GM21360 (cell line): ENCODE measurements at regions not wholly inside any gene's neighbourhood (a gene's known extent, or its start where the extent isn't known, plus 50 kb on each side); places are given as distances from the start of the nearest gene placed in this dataset.

Source experiments
- ATAC-seq: cut with Tn5 transposase; IDR thresholded peaks from one replicate; pipeline ENCODE4 v1.9.1; 2021; ENCODE audit warnings: mild to moderate bottlenecking, moderate library complexity; ENCODE audit not compliant: unreplicated experiment

DNA sequence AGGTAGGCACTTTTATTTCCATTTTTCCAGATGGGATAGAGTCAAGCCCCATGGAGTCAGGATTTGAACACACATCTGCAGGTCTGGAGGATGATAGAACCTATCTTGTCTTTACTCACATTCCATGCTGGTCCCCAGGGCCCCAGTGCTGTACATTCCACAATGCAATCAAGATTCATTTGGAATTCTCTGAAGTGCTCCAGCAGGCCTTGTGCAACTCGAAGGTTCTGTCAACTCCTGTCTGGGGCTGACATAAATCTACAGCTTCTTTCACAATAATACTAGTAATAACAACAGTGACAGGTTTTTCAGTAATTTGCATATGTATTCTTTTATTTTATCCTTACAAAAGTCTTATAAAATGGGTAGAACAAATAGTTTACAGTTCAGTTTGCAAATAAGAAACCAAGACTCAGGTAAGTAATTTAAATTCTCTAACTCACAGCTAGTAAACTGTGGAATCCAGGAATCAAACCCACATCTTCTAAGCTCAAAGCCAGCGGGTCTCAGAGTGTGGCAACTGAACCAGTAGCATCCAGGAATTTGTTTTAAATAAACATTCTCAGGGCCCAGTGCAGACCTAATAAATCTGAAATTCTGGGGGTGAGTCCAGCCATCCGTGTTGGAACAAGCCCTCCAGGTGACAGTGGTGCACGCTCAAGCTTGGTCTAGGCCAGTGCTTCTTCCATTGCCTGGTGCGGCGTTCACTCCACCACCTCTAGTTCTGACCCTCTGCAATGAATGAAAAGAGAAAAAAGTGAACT, 137.0 kb upstream of the TNFAIP3 start:
- ATAC-seq: no peak

- ATAC-seq: no peak
Observed at GRCh38 chr6:137731600-137731959, 135.5 kb upstream of the TNFAIP3 start.

DNA sequence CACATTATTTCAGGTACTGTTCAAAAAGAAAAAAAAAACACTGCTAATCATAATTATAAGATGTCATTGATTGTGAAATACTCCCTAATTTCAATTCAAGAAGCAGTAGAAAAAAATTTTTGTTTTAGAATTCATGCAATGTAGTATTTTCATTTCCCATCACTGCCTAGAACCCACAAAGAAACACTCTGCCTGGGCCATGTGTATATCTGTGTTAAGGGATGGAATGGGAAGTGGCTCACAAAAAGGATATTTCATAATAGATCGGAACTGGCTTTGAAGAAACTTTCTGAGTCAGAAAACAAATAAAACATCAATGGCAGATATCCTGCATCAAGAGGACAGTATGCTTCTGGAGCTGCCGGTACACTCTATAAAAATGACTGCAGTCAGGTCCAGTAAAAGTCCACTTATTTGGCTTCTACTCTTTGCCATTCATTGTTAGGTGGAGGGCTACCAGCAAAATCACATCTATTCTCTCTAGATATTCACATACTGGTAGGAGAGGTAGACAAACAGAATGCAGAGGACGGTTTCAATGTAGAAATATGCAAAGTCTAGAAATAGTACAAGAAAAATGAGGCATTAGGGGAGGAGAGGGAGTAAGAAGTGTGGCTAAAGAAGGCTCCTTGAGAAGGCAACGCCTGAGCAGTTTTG, 135.0 kb upstream of the TNFAIP3 start:
- ATAC-seq: no peak

DNA sequence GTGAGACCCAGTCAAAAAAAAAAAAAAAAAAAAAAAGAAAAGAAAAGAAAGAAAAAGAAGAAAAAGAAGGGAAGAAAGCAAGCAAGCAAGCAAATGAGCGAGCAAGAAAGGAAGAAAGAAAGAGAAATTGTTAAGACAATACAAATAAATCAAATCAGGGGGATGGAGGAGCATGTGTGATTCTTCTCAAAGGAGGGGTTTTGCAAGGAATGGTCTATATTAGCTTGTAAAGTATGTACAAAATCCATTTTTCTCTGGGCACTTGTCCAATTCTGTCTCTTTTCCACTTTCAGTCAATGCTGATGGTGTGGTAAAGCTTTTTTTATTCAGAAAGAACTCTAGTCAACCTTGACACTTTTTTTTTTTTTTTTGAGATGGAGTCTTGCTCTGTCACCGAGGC, 133.7 kb upstream of the TNFAIP3 start:
- ATAC-seq: no peak

GRCh38 chr6:137734005-137734874, 132.8 kb upstream of the TNFAIP3 start:
- no peak for ATAC-seq

- no peak for ATAC-seq
Observed at GRCh38 chr6:137734875-137735182, 132.2 kb upstream of the TNFAIP3 start.

GRCh38 chr6:137736048-137736818, 130.8 kb upstream of the TNFAIP3 start:
- peak; percentile 90 for ATAC-seq

- no peak for ATAC-seq
Observed at GRCh38 chr6:137736911-137737310, 130.1 kb upstream of the TNFAIP3 start.

DNA sequence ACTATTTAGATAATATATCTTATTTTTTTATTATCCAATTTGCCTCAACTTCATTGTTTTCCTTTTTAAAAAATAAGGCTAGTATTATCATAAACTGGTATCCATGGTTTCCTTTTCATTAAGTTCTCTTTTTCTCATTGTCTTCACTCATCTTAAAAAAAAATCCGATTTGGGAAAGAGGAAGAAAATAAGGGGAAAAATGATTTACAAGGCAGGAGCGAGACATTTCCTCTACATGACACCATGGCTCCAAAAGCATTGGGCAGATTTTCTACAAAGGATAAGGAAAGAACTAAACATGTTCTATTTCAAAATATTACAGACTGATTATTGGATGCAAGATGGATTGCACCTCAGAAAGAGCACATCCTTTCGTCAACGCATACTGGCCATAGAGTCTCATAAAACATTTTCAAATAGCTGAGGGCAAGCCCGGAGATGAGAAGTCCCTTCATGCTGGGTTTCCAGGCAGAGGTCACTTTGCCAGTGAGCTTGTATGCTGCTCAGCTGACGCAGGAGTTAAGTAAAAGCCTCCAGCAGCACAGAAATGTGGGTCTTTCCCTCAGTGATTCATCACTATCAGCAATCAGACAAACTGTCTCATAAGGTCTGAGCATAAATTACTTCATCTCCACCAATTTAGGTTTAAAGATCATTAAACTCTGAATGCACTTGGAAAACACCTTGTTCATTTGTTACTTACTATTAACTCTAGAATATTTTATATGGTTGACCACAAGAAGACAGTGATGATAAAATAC, 129.0 kb upstream of the TNFAIP3 start:
- no peak for ATAC-seq

- no peak for ATAC-seq
Observed at GRCh38 chr6:137738931-137739504, 128.0 kb upstream of the TNFAIP3 start.

GRCh38 chr6:137739544-137739943, 127.5 kb upstream of the TNFAIP3 start:
- no peak for ATAC-seq

DNA sequence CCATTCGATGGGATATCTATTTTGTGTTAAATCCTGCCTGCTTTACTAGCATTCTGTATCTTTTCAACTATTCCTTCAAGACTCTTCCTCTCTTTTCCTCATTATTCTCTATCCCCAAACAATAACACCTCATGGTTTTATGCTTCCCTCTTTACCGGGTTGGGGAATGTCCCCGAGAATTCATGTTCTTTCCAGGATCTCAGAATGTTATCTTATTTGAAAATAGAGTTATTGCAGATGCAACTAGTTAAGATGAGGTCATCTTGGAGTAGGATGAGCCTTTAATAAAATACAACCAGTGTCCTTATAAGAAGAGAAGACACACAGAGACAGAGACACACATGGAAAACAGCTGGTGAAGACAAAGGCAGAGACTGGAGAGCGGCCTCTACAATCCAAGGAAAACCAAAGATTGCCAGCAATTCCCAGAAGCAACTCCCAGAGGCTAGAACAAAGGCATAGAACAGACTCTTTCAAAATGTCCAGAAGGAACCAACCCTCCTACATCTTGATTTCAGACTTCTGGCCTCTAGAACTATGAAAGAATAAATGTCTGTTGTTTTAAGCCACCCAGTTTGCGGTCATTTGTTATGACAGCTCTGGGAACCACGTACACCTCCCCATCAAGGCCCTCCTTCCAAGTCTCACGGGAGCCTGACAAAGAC, 126.8 kb upstream of the TNFAIP3 start:
- ATAC-seq: no peak

DNA sequence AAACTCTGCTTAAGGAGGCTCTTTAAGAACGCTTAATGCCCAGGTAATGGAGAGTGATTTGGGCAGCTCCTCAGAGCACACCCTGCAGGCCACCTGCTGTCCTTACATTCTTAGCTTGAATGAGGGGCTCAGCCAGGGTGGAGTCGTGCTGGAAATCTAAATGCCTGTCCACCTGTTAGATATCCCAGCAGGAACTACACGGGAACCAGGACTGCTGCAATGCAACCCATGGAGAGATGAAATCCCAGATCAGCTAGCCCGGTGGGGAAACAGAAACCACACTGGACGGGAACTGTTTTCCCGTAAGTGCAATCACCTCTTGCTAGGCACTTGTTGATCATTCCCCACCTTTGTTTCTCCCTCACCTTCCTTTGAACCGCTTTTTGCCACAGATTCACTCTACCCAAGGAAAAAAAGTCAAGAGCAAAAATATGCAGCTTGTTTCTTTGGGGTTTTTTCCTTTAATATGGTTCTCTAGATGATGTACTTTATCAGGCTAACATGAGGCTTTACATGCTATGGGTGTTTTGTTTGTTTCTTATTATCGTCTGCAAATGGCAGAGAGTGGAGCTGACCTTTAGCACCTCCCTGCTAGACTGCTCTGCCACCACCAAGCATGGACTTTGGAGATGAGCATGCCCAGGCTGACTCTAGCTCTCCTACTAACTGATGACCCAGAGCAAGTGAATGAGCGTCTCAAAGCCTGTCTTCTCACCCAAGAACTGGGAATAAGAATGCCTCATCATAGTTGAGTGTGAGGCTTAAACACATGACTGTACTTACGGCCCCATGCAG, 125.9 kb upstream of the TNFAIP3 start:
- ATAC-seq: no peak

- no peak for ATAC-seq
Observed at GRCh38 chr6:137743493-137743892, 123.6 kb upstream of the TNFAIP3 start.

DNA sequence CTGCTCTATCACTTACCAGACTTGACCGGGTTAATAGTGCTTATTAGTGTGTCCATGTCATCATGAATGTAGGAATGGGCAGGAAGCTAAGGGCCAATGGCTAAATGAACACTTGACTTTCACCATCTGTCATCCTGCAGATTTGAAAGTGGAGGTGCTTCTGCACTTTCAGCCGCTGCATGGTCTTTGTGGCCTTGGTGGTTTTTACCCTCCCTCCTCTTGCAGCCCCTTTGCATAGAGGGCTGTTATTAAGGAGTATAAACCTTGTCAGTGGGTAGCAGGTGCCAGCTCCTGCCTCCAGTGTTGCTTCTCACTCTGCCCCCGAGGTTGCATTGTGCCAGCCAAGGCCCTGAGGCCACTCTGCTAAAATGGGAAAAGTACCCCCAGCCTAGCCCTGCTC, 122.2 kb upstream of the TNFAIP3 start:
- peak; percentile 73 for ATAC-seq

DNA sequence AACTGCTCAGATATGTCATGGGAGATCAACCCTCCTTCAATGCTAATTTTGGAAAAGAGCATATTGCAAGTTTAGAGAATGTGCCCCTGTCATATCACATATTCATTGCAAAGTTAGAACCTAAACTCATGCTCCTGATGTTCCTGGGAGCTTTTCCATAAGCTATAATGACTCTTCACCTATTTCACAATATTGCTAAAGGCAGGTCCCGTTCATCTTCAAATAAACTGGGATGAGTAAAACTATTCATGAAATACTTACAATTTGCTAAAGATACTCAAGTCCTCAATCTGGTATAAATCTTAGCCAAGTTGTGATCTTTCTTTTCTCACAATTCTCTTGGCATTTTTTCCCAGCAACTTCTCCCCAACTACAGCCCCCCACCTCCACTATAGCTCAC, 121.7 kb upstream of the TNFAIP3 start:
- ATAC-seq: no peak

DNA sequence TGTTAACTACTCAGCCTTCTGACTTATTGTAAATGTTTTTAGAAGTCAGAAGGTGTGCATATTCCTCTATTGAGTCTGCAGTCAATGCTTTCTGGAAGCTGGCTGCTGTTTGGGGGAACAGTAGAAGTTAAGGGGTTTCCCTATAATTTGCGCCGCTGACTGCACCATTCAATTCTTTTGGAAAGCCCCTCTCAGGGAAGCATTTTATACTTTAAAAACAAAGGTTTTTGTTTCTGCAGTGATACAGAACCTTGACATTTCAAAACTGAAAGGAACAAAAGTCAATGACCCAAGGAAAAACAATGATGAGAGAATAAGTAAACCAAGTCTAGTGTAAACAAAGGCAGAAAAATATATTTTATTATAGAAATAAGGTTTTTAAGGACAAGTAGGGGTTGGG, 120.8 kb upstream of the TNFAIP3 start:
- ATAC-seq: no peak

DNA sequence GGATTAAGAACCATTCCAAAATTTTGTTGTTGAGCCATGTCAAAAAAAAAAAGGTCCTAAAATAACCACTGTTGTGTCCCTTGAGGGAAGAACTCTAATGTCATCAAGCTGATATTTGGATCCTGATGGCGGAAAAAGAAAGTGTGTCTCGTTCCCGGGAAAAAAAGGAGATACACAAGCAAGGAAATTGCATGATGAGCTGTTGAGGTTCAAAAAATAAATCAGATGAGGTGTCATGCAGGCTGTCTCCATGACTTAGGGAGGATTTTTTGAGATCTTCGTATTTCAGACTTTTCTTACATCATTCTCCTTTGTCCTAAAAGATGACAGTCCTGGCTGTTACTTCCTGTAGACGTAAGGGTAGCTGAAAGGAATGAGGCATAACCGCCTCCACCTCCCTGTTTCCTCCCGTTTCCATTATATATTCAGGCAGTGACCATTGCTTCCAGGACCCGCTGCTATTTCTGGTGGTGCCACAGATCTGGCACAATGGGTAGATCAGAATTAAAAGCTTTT, 117.3 kb upstream of the TNFAIP3 start:
- ATAC-seq: no peak

DNA sequence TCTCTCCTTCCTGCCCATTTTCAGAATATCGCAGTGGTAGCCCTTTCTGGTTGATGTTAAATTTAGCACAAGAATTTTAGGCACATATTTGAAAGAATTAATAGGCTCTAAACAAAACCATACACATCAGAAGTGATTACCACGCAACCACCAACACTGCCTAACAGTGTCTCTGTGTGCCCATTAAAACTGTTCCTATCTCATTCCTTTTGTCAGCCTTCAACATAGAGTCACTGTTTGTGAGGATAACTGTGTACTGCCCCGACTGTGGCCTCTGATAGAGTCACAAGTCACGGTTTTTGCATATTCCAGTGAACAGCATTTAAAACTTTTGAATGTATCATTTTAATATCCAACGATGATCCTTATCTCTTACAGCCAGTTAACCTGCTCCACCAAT, 116.8 kb upstream of the TNFAIP3 start:
- ATAC-seq: no peak
